GM18870 (cell line): ENCODE measurements at regions not wholly inside any gene's neighbourhood (a gene's known extent, or its start where the extent isn't known, plus 50 kb on each side); places are given as distances from the start of the nearest gene placed in this dataset.

ENCODE experiments used
- ATAC-seq: cut with Tn5 transposase; IDR thresholded peaks from one replicate; pipeline ENCODE4 v1.9.1; 2021; ENCODE audit warnings: moderate library complexity; ENCODE audit not compliant: unreplicated experiment

GRCh38 chr4:100739426-100739825, 221.6 kb upstream of the EMCN start:
- no peak for ATAC-seq

- ATAC-seq: no peak
These were observed 220.7 kb upstream of the EMCN start for GRCh38 chr4:100738196-100739165.

GRCh38 chr4:100736641-100737451, 219.0 kb upstream of the EMCN start:
- no peak for ATAC-seq

- ATAC-seq: no peak
These were observed 211.0 kb upstream of the EMCN start for GRCh38 chr4:100728861-100729260.

GRCh38 chr4:100722866-100723459, 205.1 kb upstream of the EMCN start:
- peak; percentile 86 for ATAC-seq

GRCh38 chr4:100722133-100722532, 204.3 kb upstream of the EMCN start:
- no peak for ATAC-seq

- ATAC-seq: no peak
These were observed 203.7 kb upstream of the EMCN start for GRCh38 chr4:100721490-100721889.

GRCh38 chr4:100721077-100721476, 203.3 kb upstream of the EMCN start:
- ATAC-seq: no peak

GRCh38 chr4:100716416-100716815, 198.6 kb upstream of the EMCN start:
- ATAC-seq: no peak

GRCh38 chr4:100708776-100709175, 191.0 kb upstream of the EMCN start:
- ATAC-seq: no peak

- no peak for ATAC-seq
These were observed 190.0 kb upstream of the EMCN start for GRCh38 chr4:100707786-100708185.

GRCh38 chr4:100696531-100696930, 178.7 kb upstream of the EMCN start:
- no peak for ATAC-seq

GRCh38 chr4:100695871-100696270, 178.0 kb upstream of the EMCN start:
- ATAC-seq: no peak

- ATAC-seq: no peak
These were observed 177.3 kb upstream of the EMCN start for GRCh38 chr4:100695039-100695654.

- no peak for ATAC-seq
These were observed 176.6 kb upstream of the EMCN start for GRCh38 chr4:100694467-100694866.

GRCh38 chr4:100690812-100691211, 173.0 kb upstream of the EMCN start:
- no peak for ATAC-seq

GRCh38 chr4:100688368-100688767, 170.5 kb upstream of the EMCN start:
- no peak for ATAC-seq

GRCh38 chr4:100682477-100683218, 164.8 kb upstream of the EMCN start:
- no peak for ATAC-seq

- no peak for ATAC-seq
These were observed 163.5 kb upstream of the EMCN start for GRCh38 chr4:100681289-100681688.

GRCh38 chr4:100679926-100680325, 162.1 kb upstream of the EMCN start:
- ATAC-seq: no peak
